ENCODE measurements at regions not wholly inside any gene's neighbourhood (a gene's known extent, or its start where the extent isn't known, plus 50 kb on each side); places are given as distances from the start of the nearest gene placed in this dataset.
"Not testable (repeated sequence)": the region's sequence is repeated elsewhere in the genome, so short reads cannot be mapped to it uniquely, and the experiment has no call there.

- no peaks in the 10 kb centered on the region for H3K36me3 Mint-ChIP-seq (ENCODE audit: low read depth, unreplicated experiment)
- no peaks in the 10 kb centered on the region for H3K9me3 Mint-ChIP-seq (ENCODE audit: unreplicated experiment)
- no peaks in the 10 kb centered on the region for H3K4me1 Mint-ChIP-seq (ENCODE audit: unreplicated experiment)
- H3K27me3 Mint-ChIP-seq (ENCODE audit: unreplicated experiment) = peaks cover 1% of the 10 kb centered on the region
- H3K27ac Mint-ChIP-seq (ENCODE audit: unreplicated experiment) = no peak overlapping the region
- TF ChIP-seq CTCF (IDR thresholded peaks at IDR 0.05; ENCODE audit: unreplicated experiment) = no peak
- no peak for DNase-seq (ENCODE audit: low spot score)
- H3K4me3 Mint-ChIP-seq (ENCODE audit: unreplicated experiment) = no peak overlapping the region
Measured at GRCh38 chr1:102693345-102693744, 415.0 kb downstream of the COL11A1 start.

- no peak for TF ChIP-seq CTCF (IDR thresholded peaks at IDR 0.05; ENCODE audit: unreplicated experiment)
- H3K27ac Mint-ChIP-seq (ENCODE audit: unreplicated experiment) = no peak overlapping the region
- H3K9me3 Mint-ChIP-seq (ENCODE audit: unreplicated experiment) = no peaks in the 10 kb centered on the region
- no peak overlapping the region for H3K4me3 Mint-ChIP-seq (ENCODE audit: unreplicated experiment)
- H3K36me3 Mint-ChIP-seq (ENCODE audit: low read depth, unreplicated experiment) = no peaks in the 10 kb centered on the region
- no peaks in the 10 kb centered on the region for H3K4me1 Mint-ChIP-seq (ENCODE audit: unreplicated experiment)
- peaks cover 1% of the 10 kb centered on the region for H3K27me3 Mint-ChIP-seq (ENCODE audit: unreplicated experiment)
- no peak for DNase-seq (ENCODE audit: low spot score)
Measured at GRCh38 chr1:102691592-102692090, 416.7 kb downstream of the COL11A1 start.

GRCh38 chr1:102687383-102687782 is 420.9 kb downstream of the COL11A1 start:
- no peak overlapping the region for H3K27ac Mint-ChIP-seq (ENCODE audit: unreplicated experiment)
- H3K9me3 Mint-ChIP-seq (ENCODE audit: unreplicated experiment) = no peaks in the 10 kb centered on the region
- no peaks in the 10 kb centered on the region for H3K36me3 Mint-ChIP-seq (ENCODE audit: low read depth, unreplicated experiment)
- peaks cover 1% of the 10 kb centered on the region for H3K27me3 Mint-ChIP-seq (ENCODE audit: unreplicated experiment)
- no peak overlapping the region for H3K4me3 Mint-ChIP-seq (ENCODE audit: unreplicated experiment)
- no peak for TF ChIP-seq CTCF (IDR thresholded peaks at IDR 0.05; ENCODE audit: unreplicated experiment)
- H3K4me1 Mint-ChIP-seq (ENCODE audit: unreplicated experiment) = no peaks in the 10 kb centered on the region
- DNase-seq (ENCODE audit: low spot score) = no peak

DNA sequence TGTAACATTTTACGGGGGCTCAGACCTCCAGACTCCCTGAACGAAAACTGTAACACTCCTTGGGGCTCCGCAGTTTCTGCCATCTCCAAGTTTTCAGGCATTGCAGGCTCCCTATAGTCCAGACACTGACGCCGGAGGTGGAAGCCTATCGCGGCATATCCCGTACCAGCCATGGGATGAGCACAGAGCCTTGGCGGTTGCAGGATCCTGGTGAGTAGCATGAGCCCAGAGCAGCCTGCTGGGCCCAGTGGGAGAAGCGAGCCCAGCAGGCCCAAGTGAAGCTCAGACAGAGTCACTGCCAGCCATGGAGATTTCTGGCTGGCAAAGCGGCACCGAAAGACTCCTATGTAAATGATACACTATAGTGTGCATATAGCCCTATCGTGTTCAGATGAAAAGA is 446.8 kb downstream of the COL11A1 start:
- no peaks in the 10 kb centered on the region for H3K36me3 Mint-ChIP-seq (ENCODE audit: low read depth, unreplicated experiment)
- no peaks in the 10 kb centered on the region for H3K9me3 Mint-ChIP-seq (ENCODE audit: unreplicated experiment)
- H3K27ac Mint-ChIP-seq (ENCODE audit: unreplicated experiment) = no peak overlapping the region
- no peaks in the 10 kb centered on the region for H3K4me1 Mint-ChIP-seq (ENCODE audit: unreplicated experiment)
- no peak for DNase-seq (ENCODE audit: low spot score)
- no peaks in the 10 kb centered on the region for H3K27me3 Mint-ChIP-seq (ENCODE audit: unreplicated experiment)
- H3K4me3 Mint-ChIP-seq (ENCODE audit: unreplicated experiment) = no peak overlapping the region
- TF ChIP-seq CTCF (IDR thresholded peaks at IDR 0.05; ENCODE audit: unreplicated experiment) = no peak

DNA sequence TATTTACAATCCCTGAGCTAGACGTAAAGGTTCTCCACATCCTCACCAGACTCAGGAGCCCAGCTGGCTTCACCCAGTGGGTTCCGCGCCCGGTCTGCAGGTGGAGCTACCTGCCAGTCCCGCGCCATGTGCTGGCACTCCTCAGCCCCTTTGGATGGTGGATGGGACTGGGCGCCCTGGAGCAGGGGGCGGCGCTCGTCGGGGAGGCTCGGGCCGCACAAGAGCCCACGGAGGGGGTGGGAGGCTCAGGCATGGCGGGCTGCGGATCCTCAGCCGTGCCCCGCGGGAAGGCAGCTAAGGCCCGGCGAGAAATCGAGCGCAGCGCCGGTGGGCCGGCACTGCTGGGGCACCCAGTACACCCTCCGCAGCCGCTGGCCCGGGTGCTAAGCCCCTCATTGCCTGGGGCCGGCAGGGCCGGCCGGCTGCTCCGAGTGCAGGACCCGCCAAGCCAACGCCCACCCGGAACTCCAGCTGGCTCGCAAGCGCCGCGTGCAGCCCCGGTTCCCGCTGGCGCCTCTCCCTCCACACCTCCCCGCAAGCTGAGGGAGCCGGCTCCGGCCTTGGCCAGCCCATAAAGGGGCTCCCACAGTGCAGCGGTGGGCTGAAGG is 448.3 kb downstream of the COL11A1 start:
- H3K4me1 Mint-ChIP-seq (ENCODE audit: unreplicated experiment); H3K27ac Mint-ChIP-seq (ENCODE audit: unreplicated experiment); H3K4me3 Mint-ChIP-seq (ENCODE audit: unreplicated experiment); H3K27me3 Mint-ChIP-seq (ENCODE audit: unreplicated experiment); H3K36me3 Mint-ChIP-seq (ENCODE audit: low read depth, unreplicated experiment); H3K9me3 Mint-ChIP-seq (ENCODE audit: unreplicated experiment); DNase-seq (ENCODE audit: low spot score): not testable (repeated sequence)

All from endothelial cell (in vitro differentiated cells).